Trophoblast cell (in vitro differentiated cells and primary cell): ENCODE measurements at regions not wholly inside any gene's neighbourhood (a gene's known extent, or its start where the extent isn't known, plus 50 kb on each side); places are given as distances from the start of the nearest gene placed in this dataset.

Experiments
- DNase-seq, 2 donors: peaks; one replicate each; pipeline ENCODE4 v3.0.0-alpha.2; 2016
- H2AFZ ChIP-seq: 2 replicates; pipeline ENCODE4 v1.6.1; 2013; ENCODE audit warnings: low read length, moderate library complexity, mild to moderate bottlenecking; ENCODE audit not compliant: insufficient read depth, poor library complexity
- H2AK5ac ChIP-seq: 2 replicates; pipeline ENCODE4 v1.6.1; 2013; ENCODE audit warnings: mild to moderate bottlenecking, low read length
- H2BK120ac ChIP-seq: 2 replicates; pipeline ENCODE4 v1.6.1; 2013; ENCODE audit warnings: low read length, mild to moderate bottlenecking, moderate library complexity; ENCODE audit not compliant: insufficient read depth, poor library complexity
- H2BK12ac ChIP-seq: 2 replicates; pipeline ENCODE4 v1.6.1; 2013; ENCODE audit warnings: mild to moderate bottlenecking, low read length, moderate library complexity
- H2BK5ac ChIP-seq: 2 replicates; pipeline ENCODE4 v1.6.1; 2013; ENCODE audit warnings: low read length, low read depth, moderate library complexity, mild to moderate bottlenecking; ENCODE audit not compliant: poor library complexity
- H3K14ac ChIP-seq: 2 replicates; pipeline ENCODE4 v1.6.1; 2013; ENCODE audit warnings: mild to moderate bottlenecking, low read length
- H3K18ac ChIP-seq: 2 replicates; pipeline ENCODE4 v1.6.1; 2013; ENCODE audit warnings: mild to moderate bottlenecking, low read length
- H3K23ac ChIP-seq: 2 replicates; pipeline ENCODE4 v1.6.1; 2013; ENCODE audit warnings: low read length
- H3K27ac ChIP-seq: 2 replicates; pipeline ENCODE4 v1.5.1; 2013; ENCODE audit warnings: low read depth, mild to moderate bottlenecking, inconsistent platforms, low read length, moderate library complexity
- H3K27me3 ChIP-seq: 2 replicates; pipeline ENCODE4 v1.6.1; 2013; ENCODE audit warnings: inconsistent platforms, mild to moderate bottlenecking, low read length, moderate library complexity; ENCODE audit not compliant: insufficient read depth
- H3K36me3 ChIP-seq, 2 experiments: 1 replicate in 1 of 2; 2 replicates in 1 of 2; pipeline ENCODE4 v1.6.1; 2013; ENCODE audit warnings: low read length in 2 of 2, mild to moderate bottlenecking in 2 of 2, moderate library complexity in 1 of 2; ENCODE audit not compliant: insufficient read depth in 2 of 2, control insufficient read depth in 1 of 2
- H3K4ac ChIP-seq: 2 replicates; pipeline ENCODE4 v1.6.1; 2013; ENCODE audit warnings: low read depth, mild to moderate bottlenecking, low read length, moderate library complexity
- H3K4me1 ChIP-seq, 2 experiments: 1 replicate in 1 of 2; 2 replicates in 1 of 2; pipeline ENCODE4 v1.6.1; 2013; ENCODE audit warnings: low read length in 2 of 2, mild to moderate bottlenecking in 2 of 2, moderate library complexity in 1 of 2; ENCODE audit not compliant: insufficient read depth in 2 of 2, control insufficient read depth in 1 of 2
- H3K4me2 ChIP-seq: 2 replicates; pipeline ENCODE4 v1.6.1; 2013; ENCODE audit warnings: inconsistent platforms, mild to moderate bottlenecking, low read length, moderate library complexity
- H3K4me3 ChIP-seq: 2 replicates; pipeline ENCODE4 v1.5.1; 2013; ENCODE audit warnings: mild to moderate bottlenecking, low read depth, low read length, inconsistent platforms
- H3K79me1 ChIP-seq: one replicate; pipeline ENCODE4 v1.6.1; 2013; ENCODE audit warnings: low read length
- H3K79me2 ChIP-seq: 2 replicates; pipeline ENCODE4 v1.6.1; 2013; ENCODE audit warnings: low read length, mild to moderate bottlenecking; ENCODE audit not compliant: control insufficient read depth, insufficient read depth, poor library complexity
- H3K9ac ChIP-seq: 2 replicates; pipeline ENCODE4 v1.6.1; 2013; ENCODE audit warnings: mild to moderate bottlenecking, low read length
- H3K9me3 ChIP-seq: 2 replicates; pipeline ENCODE4 v1.6.1; 2013; ENCODE audit warnings: low read depth, mild to moderate bottlenecking, control low read depth, inconsistent platforms, low read length; ENCODE audit not compliant: insufficient read depth
- H4K12ac ChIP-seq: 2 replicates; pipeline ENCODE4 v1.6.1; 2013; ENCODE audit warnings: low read depth, mild to moderate bottlenecking, low read length, moderate library complexity
- H4K8ac ChIP-seq: 2 replicates; pipeline ENCODE4 v1.6.1; 2013; ENCODE audit warnings: low read depth, mild to moderate bottlenecking, low read length, moderate library complexity
- H4K91ac ChIP-seq: one replicate; pipeline ENCODE4 v1.6.1; 2013; ENCODE audit warnings: low read depth, mild to moderate bottlenecking, low read length, moderate library complexity
- WGBS: extraction: QIAGEN DNeasy Blood & Tissue Kit; methylation state at CpG from one replicate; pipeline ENCODE4 v1.1.7; 2013; ENCODE audit warnings: missing lambda C conversion rate; ENCODE audit not compliant: insufficient read length, insufficient coverage; ENCODE audit errors: extremely low coverage; 5-methylcytosine and 5-hydroxymethylcytosine counted together

DNA sequence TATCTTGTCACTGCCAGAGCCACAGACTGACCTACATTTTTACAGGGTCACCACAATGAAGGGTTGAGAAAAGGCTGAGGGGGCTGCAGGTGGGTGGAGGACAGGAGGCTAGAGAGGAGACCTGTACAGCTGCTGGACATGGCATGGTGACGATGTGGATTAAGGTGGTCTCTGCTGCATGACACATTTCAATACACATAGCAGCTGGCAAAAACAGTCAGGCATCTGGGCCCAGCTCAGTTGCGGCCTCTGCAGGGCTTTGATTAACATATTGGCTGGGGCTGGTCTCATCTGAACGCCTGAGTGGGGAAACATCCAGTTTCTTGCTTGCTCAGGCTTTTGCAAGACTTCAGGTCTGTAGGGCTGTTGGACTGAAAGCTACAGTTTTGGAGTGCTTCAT is 265.4 kb upstream of the FOXF1 start:
- no CpG with 5 or more reads among the region's 3 CpGs for WGBS
- no peaks in the 10 kb centered on the region for H3K79me2 ChIP-seq
- no peak overlapping the region for H2BK12ac ChIP-seq

DNA sequence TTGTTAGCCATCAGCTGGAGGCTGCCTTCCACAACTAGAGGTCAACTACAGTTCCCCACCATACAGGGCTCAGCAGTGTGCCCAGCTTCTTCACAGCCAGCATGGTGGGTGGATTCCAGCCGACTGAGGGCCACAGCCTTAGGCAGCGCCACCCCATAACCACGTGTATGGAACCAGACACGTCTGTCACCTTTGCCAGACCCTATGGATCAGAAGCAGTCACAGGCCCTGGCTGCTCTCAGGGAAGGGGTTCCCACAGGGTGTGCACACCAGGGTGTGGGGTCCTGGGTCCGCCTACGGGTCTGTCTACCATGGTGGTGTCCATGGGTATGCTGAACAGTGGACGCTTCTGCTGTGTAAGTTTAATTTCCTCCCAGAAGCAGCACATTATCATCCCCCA is 265.0 kb upstream of the FOXF1 start:
- no peak overlapping the region for H2AK5ac ChIP-seq
- no peak overlapping the region for H3K14ac ChIP-seq
- H2BK12ac ChIP-seq: no peak overlapping the region
- no peaks in the 10 kb centered on the region for H3K79me1 ChIP-seq
- H2BK5ac ChIP-seq: no peak overlapping the region
- H3K4me2 ChIP-seq: no peak overlapping the region
- H4K12ac ChIP-seq: no peak overlapping the region
- H3K4ac ChIP-seq: no peak overlapping the region
- no peak overlapping the region for H2AFZ ChIP-seq
- no peak overlapping the region for H2BK120ac ChIP-seq
- no peak overlapping the region for H4K8ac ChIP-seq
- H3K4me3 ChIP-seq: no peak overlapping the region
- no peak overlapping the region for H3K18ac ChIP-seq
- no peak overlapping the region for H3K23ac ChIP-seq
- H3K79me2 ChIP-seq: no peaks in the 10 kb centered on the region
- no CpG with 5 or more reads among the region's 7 CpGs for WGBS
- H4K91ac ChIP-seq: no peak overlapping the region
- DNase-seq: no peak
- H3K36me3 ChIP-seq: no peaks in the 10 kb centered on the region
- H3K9ac ChIP-seq: no peak overlapping the region
- no peaks in the 10 kb centered on the region for H3K27me3 ChIP-seq
- H3K27ac ChIP-seq: no peak overlapping the region
- no peaks in the 10 kb centered on the region for H3K4me1 ChIP-seq
- peaks cover 10% of the 10 kb centered on the region for H3K9me3 ChIP-seq

More for the DNA sequence above, 265.4 kb upstream of the FOXF1 start:
- H4K12ac ChIP-seq: no peak overlapping the region
- no peak overlapping the region for H3K14ac ChIP-seq
- DNase-seq: no peak
- no peak overlapping the region for H2AFZ ChIP-seq
- no peak overlapping the region for H4K91ac ChIP-seq
- H3K4ac ChIP-seq: no peak overlapping the region
- no peak overlapping the region for H3K18ac ChIP-seq
- H4K8ac ChIP-seq: no peak overlapping the region
- no peak overlapping the region for H2AK5ac ChIP-seq
- H2BK120ac ChIP-seq: no peak overlapping the region
- H3K27me3 ChIP-seq: no peaks in the 10 kb centered on the region
- H3K27ac ChIP-seq: no peak overlapping the region
- peaks cover 10% of the 10 kb centered on the region for H3K9me3 ChIP-seq
- H2BK5ac ChIP-seq: no peak overlapping the region
- H3K23ac ChIP-seq: no peak overlapping the region
- no peaks in the 10 kb centered on the region for H3K36me3 ChIP-seq
- H3K4me3 ChIP-seq: no peak overlapping the region
- no peaks in the 10 kb centered on the region for H3K4me1 ChIP-seq
- no peaks in the 10 kb centered on the region for H3K79me1 ChIP-seq
- H3K9ac ChIP-seq: no peak overlapping the region
- H3K4me2 ChIP-seq: no peak overlapping the region

DNA sequence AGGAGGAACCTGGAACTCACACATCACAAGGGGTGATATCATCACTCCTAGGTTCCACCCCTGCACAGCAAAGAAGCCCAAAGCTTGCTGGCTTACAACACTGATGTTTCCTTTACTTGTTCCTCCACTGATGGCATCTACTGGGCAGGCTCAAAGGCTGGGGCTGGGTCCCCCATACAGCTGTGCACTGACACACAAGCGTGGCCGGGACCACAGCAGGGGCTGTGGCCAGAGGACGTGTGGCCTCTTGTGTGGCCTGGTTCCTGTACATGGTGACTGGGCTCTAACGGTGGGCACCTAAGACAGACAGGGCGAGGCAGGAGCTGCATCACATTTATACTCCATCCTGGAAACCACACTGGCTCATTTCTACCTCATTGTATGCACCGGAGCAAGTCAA is 264.4 kb upstream of the FOXF1 start:
- Histone ChIP-seq H3K4me2 (no peak overlapping the region), H3K79me2 (no peaks in the 10 kb centered on the region), H2BK12ac (no peak overlapping the region), H3K27ac (no peak overlapping the region), H3K23ac (no peak overlapping the region), H4K12ac (no peak overlapping the region), H3K9ac (no peak overlapping the region), H2AK5ac (no peak overlapping the region), H3K9me3 (peaks cover 10% of the 10 kb centered on the region), H3K14ac (no peak overlapping the region), H4K91ac (no peak overlapping the region), H3K4me1 (no peaks in the 10 kb centered on the region), H3K18ac (no peak overlapping the region), H3K27me3 (no peaks in the 10 kb centered on the region), H3K4ac (no peak overlapping the region), H4K8ac (no peak overlapping the region), H3K79me1 (no peaks in the 10 kb centered on the region), H2AFZ (no peak overlapping the region), H3K4me3 (no peak overlapping the region), H2BK5ac (no peak overlapping the region), H2BK120ac (no peak overlapping the region), H3K36me3 (no peaks in the 10 kb centered on the region)
- DNase-seq: no peak
- no CpG with 5 or more reads among the region's 6 CpGs for WGBS

DNA sequence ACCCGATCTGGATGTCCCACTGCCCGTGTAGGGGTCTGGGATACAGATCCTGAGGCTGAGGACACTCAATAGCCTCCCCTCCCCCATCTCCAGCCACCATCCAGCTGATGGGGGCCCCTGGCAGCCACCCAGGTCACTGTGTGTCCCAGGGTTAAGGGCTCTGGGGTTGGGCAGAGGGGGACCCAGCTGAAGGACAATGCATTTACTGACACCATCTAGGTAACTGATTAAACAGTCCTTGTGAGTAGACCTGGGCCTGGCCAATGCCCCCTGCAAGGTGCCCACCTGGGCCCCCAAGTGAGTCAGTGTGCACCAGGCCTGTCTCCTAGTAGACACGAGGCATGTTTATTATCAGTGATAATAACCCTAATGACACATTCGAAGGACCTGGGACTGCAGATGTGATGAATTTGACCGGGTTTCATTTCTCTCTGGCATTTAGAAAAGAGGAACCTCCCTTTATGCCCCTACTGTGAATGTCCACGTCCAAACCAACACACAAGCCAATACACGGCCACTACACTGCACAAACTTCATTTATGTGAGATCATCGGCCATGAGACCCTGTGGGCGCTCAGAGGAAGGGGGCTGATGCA is 261.9 kb upstream of the FOXF1 start:
- DNase-seq: no peak
- no CpG with 5 or more reads among the region's 9 CpGs for WGBS
- Histone ChIP-seq H4K12ac (no peak overlapping the region), H4K8ac (no peak overlapping the region), H3K27me3 (no peaks in the 10 kb centered on the region), H3K79me2 (no peaks in the 10 kb centered on the region), H2BK120ac (no peak overlapping the region), H3K23ac (no peak overlapping the region), H2AK5ac (no peak overlapping the region), H3K79me1 (no peaks in the 10 kb centered on the region), H3K27ac (no peak overlapping the region), H3K4me2 (no peak overlapping the region), H4K91ac (no peak overlapping the region), H3K4ac (no peak overlapping the region), H2BK12ac (no peak overlapping the region), H3K4me1 (no peaks in the 10 kb centered on the region), H3K18ac (no peak overlapping the region), H3K9ac (no peak overlapping the region), H3K14ac (no peak overlapping the region), H3K4me3 (no peak overlapping the region), H3K9me3 (peaks cover 5% of the 10 kb centered on the region), H3K36me3 (no peaks in the 10 kb centered on the region), H2AFZ (no peak overlapping the region), H2BK5ac (no peak overlapping the region)
